ENCODE measurements at regions not wholly inside any gene's neighbourhood (a gene's known extent, or its start where the extent isn't known, plus 50 kb on each side); places are given as distances from the start of the nearest gene placed in this dataset.

DNA sequence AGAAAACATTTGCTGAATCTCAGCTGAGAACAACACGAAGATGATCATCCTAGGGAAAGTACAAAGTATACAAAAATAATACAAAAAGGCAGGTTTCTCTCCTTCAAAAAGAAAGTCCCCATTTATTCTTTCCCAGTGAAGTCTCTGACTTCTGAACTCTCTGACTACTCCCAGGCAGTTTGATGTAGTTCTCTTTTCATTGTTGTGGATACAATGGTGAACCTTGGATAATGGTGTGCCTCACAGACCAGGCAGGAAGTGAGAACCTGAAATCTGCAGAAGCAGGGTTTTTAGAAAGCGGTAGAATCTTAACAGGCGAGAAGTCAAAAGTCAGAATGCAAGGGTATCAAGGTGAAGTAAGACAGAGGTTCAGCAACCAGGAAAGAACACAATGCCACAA lies 150.8 kb upstream of the NRP1 start:
- no peak overlapping the region for H3K27ac ChIP-seq
- H3K4me1 ChIP-seq (replicated peaks in 1 of 2), result peaks cover 0 to 5% of the 10 kb centered on the region in 2 donors
- 75 to 82% (median 78%) methylated on average over 3 of the region's 3 CpGs for WGBS, 4 donors
- no peak for DNase-seq
- intact Hi-C loops (cut with DNase I), result no loop called here
- H3K36me3 ChIP-seq (replicated peaks in 1 of 2), result no peaks in the 10 kb centered on the region
- TF ChIP-seq, protein P1, sequence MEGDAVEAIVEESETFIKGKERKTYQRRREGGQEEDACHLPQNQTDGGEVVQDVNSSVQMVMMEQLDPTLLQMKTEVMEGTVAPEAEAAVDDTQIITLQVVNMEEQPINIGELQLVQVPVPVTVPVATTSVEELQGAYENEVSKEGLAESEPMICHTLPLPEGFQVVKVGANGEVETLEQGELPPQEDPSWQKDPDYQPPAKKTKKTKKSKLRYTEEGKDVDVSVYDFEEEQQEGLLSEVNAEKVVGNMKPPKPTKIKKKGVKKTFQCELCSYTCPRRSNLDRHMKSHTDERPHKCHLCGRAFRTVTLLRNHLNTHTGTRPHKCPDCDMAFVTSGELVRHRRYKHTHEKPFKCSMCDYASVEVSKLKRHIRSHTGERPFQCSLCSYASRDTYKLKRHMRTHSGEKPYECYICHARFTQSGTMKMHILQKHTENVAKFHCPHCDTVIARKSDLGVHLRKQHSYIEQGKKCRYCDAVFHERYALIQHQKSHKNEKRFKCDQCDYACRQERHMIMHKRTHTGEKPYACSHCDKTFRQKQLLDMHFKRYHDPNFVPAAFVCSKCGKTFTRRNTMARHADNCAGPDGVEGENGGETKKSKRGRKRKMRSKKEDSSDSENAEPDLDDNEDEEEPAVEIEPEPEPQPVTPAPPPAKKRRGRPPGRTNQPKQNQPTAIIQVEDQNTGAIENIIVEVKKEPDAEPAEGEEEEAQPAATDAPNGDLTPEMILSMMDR (IDR thresholded peaks at IDR 0.05), result no peak
- no peak for TF ChIP-seq POLR2A (IDR thresholded peaks at IDR 0.05)
- no peaks in the 10 kb centered on the region for H3K9me3 ChIP-seq (replicated peaks in 1 of 3)
- no peak overlapping the region for H3K4me3 ChIP-seq
- H3K27me3 ChIP-seq, result no peaks in the 10 kb centered on the region

DNA sequence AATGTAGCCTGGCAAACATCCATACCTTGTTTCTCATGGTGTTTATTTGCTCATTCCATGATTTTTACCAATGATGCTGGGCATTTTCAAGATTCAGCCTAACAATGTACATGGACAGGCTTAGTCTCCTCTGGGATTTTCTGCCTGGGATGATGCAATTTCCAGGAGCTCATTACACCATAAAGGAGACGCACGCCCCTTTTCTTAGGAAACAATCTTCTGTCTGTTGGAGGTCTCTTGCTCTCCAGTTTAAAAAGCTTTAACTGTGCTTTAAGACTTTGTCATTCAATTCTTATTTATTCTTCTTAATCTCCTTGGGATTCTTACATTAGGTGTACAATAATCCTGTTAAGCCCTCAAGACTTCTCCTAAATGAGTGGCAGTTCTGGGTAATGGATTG lies 150.3 kb upstream of the NRP1 start:
- no peak for DNase-seq
- TF ChIP-seq POLR2A (IDR thresholded peaks at IDR 0.05), result no peak
- TF ChIP-seq, protein P1 (IDR thresholded peaks at IDR 0.05), result no peak
- no peak overlapping the region for H3K27ac ChIP-seq
- no peaks in the 10 kb centered on the region for H3K27me3 ChIP-seq
- intact Hi-C loops (cut with DNase I), result no loop called here
- H3K4me3 ChIP-seq, result no peak overlapping the region
- H3K9me3 ChIP-seq (replicated peaks in 1 of 3), result no peaks in the 10 kb centered on the region
- peaks cover 0 to 5% of the 10 kb centered on the region in 2 donors for H3K4me1 ChIP-seq (replicated peaks in 1 of 2)
- H3K36me3 ChIP-seq (replicated peaks in 1 of 2), result no peaks in the 10 kb centered on the region
- WGBS, 4 donors, result 82 to 98% (median 87%) methylated on average over 2 of the region's 2 CpGs

DNA sequence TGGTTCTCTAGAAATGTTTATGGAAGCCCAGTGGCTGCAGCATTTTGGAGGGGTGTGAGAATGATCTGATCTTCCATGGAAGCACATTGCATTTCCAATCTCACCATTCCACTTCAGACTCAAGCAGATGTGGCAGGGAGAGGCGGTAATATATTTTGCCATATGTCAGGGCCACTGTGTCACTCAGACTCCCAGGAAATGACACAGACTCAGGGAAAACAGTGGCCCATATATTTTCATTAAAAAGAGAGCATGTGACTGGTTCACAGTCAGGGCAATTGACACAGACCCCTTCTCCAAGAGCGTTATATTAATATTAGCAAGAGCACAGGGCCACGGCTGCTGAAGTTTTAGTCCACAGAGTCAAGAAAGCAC lies 149.3 kb upstream of the NRP1 start:
- TF ChIP-seq, protein P1 (IDR thresholded peaks at IDR 0.05), result no peak
- TF ChIP-seq POLR2A (IDR thresholded peaks at IDR 0.05), result no peak
- DNase-seq, result no peak
- no peak overlapping the region for H3K27ac ChIP-seq
- H3K4me1 ChIP-seq (replicated peaks in 1 of 2), result no peaks in the 10 kb centered on the region
- 80 to 91% (median 90%) methylated on average over 3 of the region's 3 CpGs for WGBS, 4 donors
- no peak overlapping the region for H3K4me3 ChIP-seq
- intact Hi-C loops (cut with DNase I), result no loop called here
- H3K27me3 ChIP-seq, result no peaks in the 10 kb centered on the region
- no peaks in the 10 kb centered on the region for H3K36me3 ChIP-seq (replicated peaks in 1 of 2)
- no peaks in the 10 kb centered on the region for H3K9me3 ChIP-seq (replicated peaks in 1 of 3)

DNA sequence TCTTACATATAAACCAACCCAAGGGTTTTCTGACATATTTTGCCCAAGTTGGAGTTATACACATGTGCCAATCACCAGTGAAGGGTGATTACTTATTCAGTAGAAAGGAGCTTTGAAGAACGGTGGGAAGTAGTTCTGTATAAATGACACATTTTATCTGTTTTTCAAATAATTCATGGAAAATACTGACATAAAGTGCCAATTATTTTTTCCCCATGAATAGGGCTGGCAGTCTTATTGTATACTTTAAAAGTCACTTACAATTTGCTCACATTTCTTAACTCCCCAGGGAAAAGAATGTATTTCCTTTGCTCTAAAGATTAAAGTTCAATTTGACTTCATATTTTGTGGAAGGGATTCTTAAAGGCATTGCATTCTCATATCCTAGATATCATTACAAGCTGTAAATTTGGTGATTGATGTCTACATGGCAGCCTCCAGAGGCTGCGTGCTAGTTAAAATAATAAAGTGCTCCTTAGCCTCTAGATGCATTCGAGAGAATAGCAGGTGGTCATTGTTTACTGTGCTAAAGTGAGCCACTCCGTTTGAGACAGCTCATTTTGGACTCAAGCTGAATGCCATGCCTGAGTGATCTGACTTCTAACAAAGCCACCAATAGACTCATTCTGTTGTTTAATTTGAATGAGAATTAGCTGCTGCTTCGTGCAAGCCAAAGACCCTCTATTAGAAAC lies 148.8 kb upstream of the NRP1 start:
- TF ChIP-seq POLR2A (IDR thresholded peaks at IDR 0.05), result no peak
- TF ChIP-seq, protein P1 (IDR thresholded peaks at IDR 0.05), result no peak
- H3K9me3 ChIP-seq (replicated peaks in 1 of 3), result no peaks in the 10 kb centered on the region

More for the DNA sequence above, 148.8 kb upstream of the NRP1 start:
- DNase-seq, result no peak
- H3K4me3 ChIP-seq, result no peak overlapping the region
- WGBS, 4 donors, result 72 to 76% (median 75%) methylated on average over 5 of the region's 5 CpGs
- intact Hi-C loops (cut with DNase I), result no loop called here
- no peaks in the 10 kb centered on the region for H3K4me1 ChIP-seq (replicated peaks in 1 of 2)
- no peak overlapping the region for H3K27ac ChIP-seq
- H3K36me3 ChIP-seq (replicated peaks in 1 of 2), result no peaks in the 10 kb centered on the region
- H3K27me3 ChIP-seq, result no peaks in the 10 kb centered on the region

Measured in adrenal gland (tissue), 9 donors.